ENCODE measurements at regions not wholly inside any gene's neighbourhood (a gene's known extent, or its start where the extent isn't known, plus 50 kb on each side); places are given as distances from the start of the nearest gene placed in this dataset.

GRCh38 chr13:89281331-89281730 lies 1610.2 kb downstream of the SLITRK5 start (continued):
- TF ChIP-seq CBX3 (IDR thresholded peaks at IDR 0.05; ENCODE audit: low read depth) (no peak), SIN3A (IDR thresholded peaks at IDR 0.05; ENCODE audit: low read depth) (no peak), JUND (IDR thresholded peaks at IDR 0.05) (no peak), ELF1 (IDR thresholded peaks at IDR 0.05; ENCODE audit: borderline replicate concordance, low read depth) (no peak)

- no peaks in the 10 kb centered on the region for H3K79me2 ChIP-seq (ENCODE audit: insufficient read depth, low read length)
- TF ChIP-seq EZH2phosphoT487 (IDR thresholded peaks at IDR 0.05; ENCODE audit: borderline replicate concordance) (no peak), JUND (IDR thresholded peaks at IDR 0.05) (no peak), CBX3 (IDR thresholded peaks at IDR 0.05; ENCODE audit: low read depth) (no peak), CEBPB (IDR thresholded peaks at IDR 0.05; ENCODE audit: low read depth) (no peak), SRF (IDR thresholded peaks at IDR 0.05; ENCODE audit: low read depth) (no peak), SIN3A (IDR thresholded peaks at IDR 0.05; ENCODE audit: low read depth) (no peak)
- TF ChIP-seq, protein P1, sequence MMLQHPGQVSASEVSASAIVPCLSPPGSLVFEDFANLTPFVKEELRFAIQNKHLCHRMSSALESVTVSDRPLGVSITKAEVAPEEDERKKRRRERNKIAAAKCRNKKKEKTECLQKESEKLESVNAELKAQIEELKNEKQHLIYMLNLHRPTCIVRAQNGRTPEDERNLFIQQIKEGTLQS (IDR thresholded peaks at IDR 0.05): no peak
- TF ChIP-seq, protein P2, sequence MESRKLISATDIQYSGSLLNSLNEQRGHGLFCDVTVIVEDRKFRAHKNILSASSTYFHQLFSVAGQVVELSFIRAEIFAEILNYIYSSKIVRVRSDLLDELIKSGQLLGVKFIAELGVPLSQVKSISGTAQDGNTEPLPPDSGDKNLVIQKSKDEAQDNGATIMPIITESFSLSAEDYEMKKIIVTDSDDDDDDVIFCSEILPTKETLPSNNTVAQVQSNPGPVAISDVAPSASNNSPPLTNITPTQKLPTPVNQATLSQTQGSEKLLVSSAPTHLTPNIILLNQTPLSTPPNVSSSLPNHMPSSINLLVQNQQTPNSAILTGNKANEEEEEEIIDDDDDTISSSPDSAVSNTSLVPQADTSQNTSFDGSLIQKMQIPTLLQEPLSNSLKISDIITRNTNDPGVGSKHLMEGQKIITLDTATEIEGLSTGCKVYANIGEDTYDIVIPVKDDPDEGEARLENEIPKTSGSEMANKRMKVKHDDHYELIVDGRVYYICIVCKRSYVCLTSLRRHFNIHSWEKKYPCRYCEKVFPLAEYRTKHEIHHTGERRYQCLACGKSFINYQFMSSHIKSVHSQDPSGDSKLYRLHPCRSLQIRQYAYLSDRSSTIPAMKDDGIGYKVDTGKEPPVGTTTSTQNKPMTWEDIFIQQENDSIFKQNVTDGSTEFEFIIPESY (IDR thresholded peaks at IDR 0.05; ENCODE audit: extremely low read depth, insufficient replicate concordance, low read length): no peak
- TF ChIP-seq, protein P3, sequence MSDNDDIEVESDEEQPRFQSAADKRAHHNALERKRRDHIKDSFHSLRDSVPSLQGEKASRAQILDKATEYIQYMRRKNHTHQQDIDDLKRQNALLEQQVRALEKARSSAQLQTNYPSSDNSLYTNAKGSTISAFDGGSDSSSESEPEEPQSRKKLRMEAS (IDR thresholded peaks at IDR 0.05): no peak
- no peaks in the 10 kb centered on the region for H3K27me3 ChIP-seq (ENCODE audit: insufficient read depth, low read length)
- no peaks in the 10 kb centered on the region; a peak in 2 of 4 replicates for H3K9me3 ChIP-seq (ENCODE audit: control insufficient read depth in 1 of 2, insufficient read depth in 1 of 2, low read depth in 1 of 2, low read length in 2 of 2)
- H3K9me2 ChIP-seq (ENCODE audit: insufficient read depth): no peaks in the 10 kb centered on the region
- ChIA-PET POLR2A (no interaction called here), RAD21 (ENCODE audit: low non-redundant PET in 1 of 2, low total read pairs in 2 of 2, uncharacterized antibody in 2 of 2, unreplicated experiment in 2 of 2) (no interaction called here), CTCF (no interaction called here)
- no peaks in the 10 kb centered on the region for H3K36me3 ChIP-seq (ENCODE audit: control insufficient read depth in 1 of 2, insufficient read depth in 2 of 2, low read length in 2 of 2)
- no peaks in the 10 kb centered on the region for H4K20me1 ChIP-seq (ENCODE audit: insufficient read depth)
- H2AFZ ChIP-seq (ENCODE audit: low read depth, low read length, poor library complexity, severe bottlenecking): no peak overlapping the region
- H3K4me3 ChIP-seq (replicated peaks in 1 of 2; ENCODE audit: low read depth in 1 of 2, low read length in 2 of 2): no peak overlapping the region
- BruUV-seq (replicated peaks): no TSS peak
- ATAC-seq (no peak), DNase-seq (ENCODE audit: low read depth, low spot score) (no peak)
- intact Hi-C loops (cut with micrococcal nuclease): no loop called here
- no peak overlapping the region for H3K27ac ChIP-seq (ENCODE audit: low read depth, low read length)
- H3K4me1 ChIP-seq (ENCODE audit: control insufficient read depth in 1 of 2, insufficient read depth in 2 of 2, low read length in 2 of 2): no peaks in the 10 kb centered on the region
- no peak overlapping the region for H3K4me2 ChIP-seq (ENCODE audit: low read length)
- H3K9ac ChIP-seq (ENCODE audit: low read length): no peak overlapping the region
Observed at GRCh38 chr13:89282241-89282640, 1611.1 kb downstream of the SLITRK5 start.

Data from HCT116 (cell line).